ENCODE measurements at regions not wholly inside any gene's neighbourhood (a gene's known extent, or its start where the extent isn't known, plus 50 kb on each side); places are given as distances from the start of the nearest gene placed in this dataset.

GRCh38 chr2:154614906-154615305 lies 83.6 kb upstream of the KCNJ3 start:
- TF ChIP-seq CTCF (IDR thresholded peaks at IDR 0.05; ENCODE audit: poor library complexity), result no peak
- no peak for TF ChIP-seq EZH2 (IDR thresholded peaks at IDR 0.05; ENCODE audit: borderline replicate concordance)

Measured in hepatocyte (in vitro differentiated cells).